Breast epithelium (tissue), 3 donors: ENCODE measurements at regions not wholly inside any gene's neighbourhood (a gene's known extent, or its start where the extent isn't known, plus 50 kb on each side); places are given as distances from the start of the nearest gene placed in this dataset.

Experiments used
- CTCF ChIP-seq, 3 donors: fragments of 450-650 bp; IDR thresholded peaks; one replicate each; pipeline ENCODE4 v1.5.1; 2016 to 2017; ENCODE audit warnings: antibody characterized with exemption in 3 of 3, mild to moderate bottlenecking in 3 of 3, moderate library complexity in 3 of 3
- POLR2A ChIP-seq: fragments of 450-650 bp; IDR thresholded peaks from one replicate; pipeline ENCODE4 v1.6.1; 2016; ENCODE audit warnings: antibody characterized with exemption, mild to moderate bottlenecking, moderate library complexity
- POLR2AphosphoS5 ChIP-seq, 3 donors: sonication (generic); formaldehyde crosslinking; IDR thresholded peaks; one replicate each; pipeline ENCODE4 v1.6.1; 2017; ENCODE audit warnings: antibody characterized with exemption in 3 of 3

- no peak for TF ChIP-seq CTCF (IDR thresholded peaks at IDR 0.05)
- TF ChIP-seq POLR2AphosphoS5 (IDR thresholded peaks at IDR 0.05), result no peak
- TF ChIP-seq POLR2A, result no peak
Observed at GRCh38 chr1:55610203-55610602, 395.0 kb upstream of the USP24 start.
